K562 (cell line): ENCODE measurements at regions not wholly inside any gene's neighbourhood (a gene's known extent, or its start where the extent isn't known, plus 50 kb on each side); places are given as distances from the start of the nearest gene placed in this dataset.

Experiments used
- BCOR ChIP-seq: fragments of 450-650 bp; IDR thresholded peaks from 2 replicates; pipeline ENCODE4 v1.6.1; 2016
- BRD9 ChIP-seq: fragments of 450-650 bp; IDR thresholded peaks from 2 replicates; pipeline ENCODE4 v1.6.1; 2018; ENCODE audit warnings: low read depth; ENCODE audit not compliant: partially characterized antibody
- CBFA2T2 ChIP-seq: fragments of 450-650 bp; conservative IDR thresholded peaks from 2 replicates; pipeline ENCODE4 v1.6.1; 2017; ENCODE audit warnings: mild to moderate bottlenecking
- CEBPB ChIP-seq: fragments of 450-650 bp; IDR thresholded peaks from 2 replicates; pipeline ENCODE4 v1.6.1; 2016; ENCODE audit warnings: missing genetic modification characterization, missing compliant biosample characterization
- EP400 ChIP-seq: fragments of 450-650 bp; IDR thresholded peaks from 2 replicates; pipeline ENCODE4 v1.6.1; 2017; ENCODE audit warnings: antibody characterized with exemption, mild to moderate bottlenecking, moderate library complexity
- ESRRB ChIP-seq: fragments of 250-450 bp; sonication (Bioruptor Pico); IDR thresholded peaks from 2 replicates; pipeline ENCODE4 v1.5.0; 2020; ENCODE audit warnings: mild to moderate bottlenecking, moderate library complexity, borderline replicate concordance
- FOXM1 ChIP-seq, 2 experiments: fragments of 450-650 bp in 1 of 2; sonication (generic) in 1 of 2; formaldehyde crosslinking in 1 of 2; IDR thresholded peaks; 2 replicates each; pipeline versions ENCODE4 v1.6.1 to v1.9.0; 2017 to 2022; ENCODE audit warnings: low read depth in 2 of 2, mild to moderate bottlenecking in 2 of 2, missing genetic modification reagents in 1 of 2, moderate library complexity in 1 of 2
- GATA2 ChIP-seq: sonication (generic); formaldehyde crosslinking; IDR thresholded peaks from 2 replicates; pipeline ENCODE4 v1.4.0; 2020; ENCODE audit warnings: mild to moderate bottlenecking, missing genetic modification reagents
- GATAD2B ChIP-seq: fragments of 450-650 bp; IDR thresholded peaks from 2 replicates; pipeline ENCODE4 v1.6.1; 2017; ENCODE audit warnings: mild to moderate bottlenecking, borderline replicate concordance
- HNRNPH1 ChIP-seq: fragments of 200-400 bp; formaldehyde crosslinking; optimal IDR thresholded peaks from 2 replicates; pipeline ENCODE3; 2017; ENCODE audit warnings: low read depth, mild to moderate bottlenecking, low read length, moderate library complexity
- HNRNPLL ChIP-seq: fragments of 200-400 bp; formaldehyde crosslinking; IDR thresholded peaks from 2 replicates; pipeline ENCODE4 v1.6.1; 2017; ENCODE audit warnings: low read length, low read depth, mild to moderate bottlenecking; ENCODE audit not compliant: poor library complexity, severe bottlenecking
- RBBP5 ChIP-seq: fragments of 200-600 bp; sonication (generic); IDR thresholded peaks from 2 replicates; pipeline ENCODE4 v1.6.1; 2012; ENCODE audit warnings: borderline replicate concordance, mild to moderate bottlenecking, low read length, control low read depth, inconsistent platforms; ENCODE audit not compliant: insufficient read depth, poor library complexity, severe bottlenecking
- SAFB ChIP-seq: fragments of 200-400 bp; formaldehyde crosslinking; IDR thresholded peaks from 2 replicates; pipeline ENCODE4 v1.6.1; 2017; ENCODE audit warnings: low read depth, low read length, borderline replicate concordance
- SIN3A ChIP-seq, 2 experiments: fragments of 150-350 bp in 1 of 2; IDR thresholded peaks; 2 replicates each; pipeline ENCODE4 v1.6.1; 2011 to 2016; ENCODE audit warnings: borderline replicate concordance in 2 of 2, low read depth in 2 of 2, low read length in 2 of 2, mild to moderate bottlenecking in 2 of 2, moderate library complexity in 2 of 2; ENCODE audit not compliant: control insufficient read depth in 1 of 2
- SP1 ChIP-seq: sonication (generic); formaldehyde crosslinking; IDR thresholded peaks from 2 replicates; pipeline ENCODE4 v1.8.1; 2022; ENCODE audit warnings: mild to moderate bottlenecking, missing genetic modification reagents
- TBP ChIP-seq: optimal IDR thresholded peaks from 2 replicates; pipeline ENCODE3; 2011; ENCODE audit warnings: low read depth, low read length, improper control_type of control experiment
- WHSC1 ChIP-seq: IDR thresholded peaks from one replicate; pipeline ENCODE4 v1.6.1; 2012; ENCODE audit warnings: low read length, control low read depth, inconsistent platforms
- YY1 ChIP-seq, 3 experiments: IDR thresholded peaks; 2 replicates each; pipeline ENCODE4 v1.6.1; 2011; ENCODE audit warnings: low read length in 2 of 3, mild to moderate bottlenecking in 2 of 3, moderate library complexity in 2 of 3, borderline replicate concordance in 1 of 3, control low read depth in 1 of 3, low read depth in 1 of 3; ENCODE audit not compliant: insufficient read depth in 3 of 3, insufficient replicate concordance in 2 of 3, control insufficient read depth in 1 of 3, insufficient read length in 1 of 3; ENCODE audit errors: extremely low read depth in 1 of 3
- ZBTB7A ChIP-seq: IDR thresholded peaks from 2 replicates; pipeline ENCODE4 v1.6.1; 2011; ENCODE audit warnings: low read depth, mild to moderate bottlenecking, low read length, moderate library complexity, borderline replicate concordance; ENCODE audit not compliant: control insufficient read depth
- ZNF764 ChIP-seq: fragments of 250-450 bp; sonication (Bioruptor Pico); IDR thresholded peaks from 2 replicates; pipeline ENCODE4 v1.4.0; 2020; ENCODE audit warnings: low read depth, mild to moderate bottlenecking, moderate library complexity
- TF ChIP-seq, protein P1 (sequence below): fragments of 450-650 bp; IDR thresholded peaks from 2 replicates; pipeline ENCODE4 v1.6.1; 2016; ENCODE audit warnings: missing biosample characterization, missing genetic modification characterization
- TF ChIP-seq, protein P2 (sequence below), 2 experiments: IDR thresholded peaks; 2 replicates each; pipeline ENCODE4 v1.6.1; 2011; ENCODE audit warnings: borderline replicate concordance in 1 of 2, control low read depth in 1 of 2, low read depth in 1 of 2, low read length in 1 of 2, mild to moderate bottlenecking in 1 of 2, mixed read lengths in 1 of 2, moderate library complexity in 1 of 2; ENCODE audit not compliant: insufficient read depth in 1 of 2, insufficient read length in 1 of 2, poor library complexity in 1 of 2, severe bottlenecking in 1 of 2; ENCODE audit errors: extremely low read depth in 1 of 2

DNA sequence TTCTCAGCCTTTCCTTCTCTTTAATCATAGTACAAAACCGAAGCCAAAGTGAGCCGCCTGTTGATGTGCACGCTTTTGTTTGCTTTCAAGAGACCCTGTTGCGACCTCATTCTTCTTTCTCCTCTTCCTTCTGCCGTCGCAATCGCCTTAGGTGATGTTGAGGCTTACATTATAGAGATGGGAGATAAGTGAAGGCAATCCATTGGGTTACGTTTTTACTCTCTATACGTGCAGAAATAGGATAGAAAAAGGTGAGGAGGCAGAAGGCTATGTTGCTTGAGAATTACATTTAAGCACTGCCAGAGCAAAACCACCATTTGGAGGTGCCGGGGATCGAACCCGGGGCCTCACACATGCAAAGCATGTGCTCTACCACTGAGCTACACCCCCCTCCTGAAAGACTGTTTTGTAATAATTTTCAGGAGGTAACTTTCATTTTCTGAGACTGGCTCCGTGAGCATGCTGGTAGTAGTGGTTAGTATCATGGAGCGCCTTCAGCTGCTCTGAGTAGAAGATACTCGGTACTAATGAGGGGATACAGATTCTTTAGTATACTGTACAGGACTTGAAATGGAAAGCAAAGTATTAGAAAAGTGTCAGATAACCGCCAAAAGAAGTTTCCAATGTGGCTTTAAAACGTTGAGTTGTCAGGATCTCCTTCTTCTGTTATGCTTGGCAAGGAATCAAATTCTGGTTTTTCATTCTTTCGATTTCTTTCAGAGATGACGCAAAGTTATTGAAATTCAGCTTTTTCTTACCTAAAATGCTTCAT lies 165.6 kb downstream of the TRIM27 start (continued):
- peak in 1 of 3 experiments; percentile 64 for TF ChIP-seq YY1 (IDR thresholded peaks at IDR 0.05; ENCODE audit: borderline replicate concordance in 1 of 3, control insufficient read depth in 1 of 3, extremely low read depth in 1 of 3, insufficient read depth in 3 of 3, insufficient read length in 1 of 3, insufficient replicate concordance in 2 of 3, low read depth in 1 of 3, low read length in 2 of 3)
- TF ChIP-seq CBFA2T2 = no peak
- TF ChIP-seq ZBTB7A = peak; percentile 44
- TF ChIP-seq GATA2 (CRISPR knock-in tag) = peak; percentile 85
- TF ChIP-seq, protein P1, sequence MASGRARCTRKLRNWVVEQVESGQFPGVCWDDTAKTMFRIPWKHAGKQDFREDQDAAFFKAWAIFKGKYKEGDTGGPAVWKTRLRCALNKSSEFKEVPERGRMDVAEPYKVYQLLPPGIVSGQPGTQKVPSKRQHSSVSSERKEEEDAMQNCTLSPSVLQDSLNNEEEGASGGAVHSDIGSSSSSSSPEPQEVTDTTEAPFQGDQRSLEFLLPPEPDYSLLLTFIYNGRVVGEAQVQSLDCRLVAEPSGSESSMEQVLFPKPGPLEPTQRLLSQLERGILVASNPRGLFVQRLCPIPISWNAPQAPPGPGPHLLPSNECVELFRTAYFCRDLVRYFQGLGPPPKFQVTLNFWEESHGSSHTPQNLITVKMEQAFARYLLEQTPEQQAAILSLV (tag) = peak; percentile 34; the same call in 1 of the 2 replicates
- no peak for TF ChIP-seq WHSC1
- TF ChIP-seq GATAD2B = peak; percentile 41; the same call in 1 of the 2 replicates
- no peak for TF ChIP-seq ESRRB (CRISPR knock-in tag)
- TF ChIP-seq HNRNPLL = peak; percentile 59
- TF ChIP-seq, protein P2, sequence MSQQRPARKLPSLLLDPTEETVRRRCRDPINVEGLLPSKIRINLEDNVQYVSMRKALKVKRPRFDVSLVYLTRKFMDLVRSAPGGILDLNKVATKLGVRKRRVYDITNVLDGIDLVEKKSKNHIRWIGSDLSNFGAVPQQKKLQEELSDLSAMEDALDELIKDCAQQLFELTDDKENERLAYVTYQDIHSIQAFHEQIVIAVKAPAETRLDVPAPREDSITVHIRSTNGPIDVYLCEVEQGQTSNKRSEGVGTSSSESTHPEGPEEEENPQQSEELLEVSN (IDR thresholded peaks at IDR 0.05; ENCODE audit: borderline replicate concordance in 1 of 2, extremely low read depth in 1 of 2, insufficient read depth in 1 of 2, insufficient read length in 1 of 2, low read depth in 1 of 2, low read length in 1 of 2, poor library complexity in 1 of 2, severe bottlenecking in 1 of 2) = peak in 1 of 2 experiments; percentile 47
- peak; percentile 87 for TF ChIP-seq ZNF764 (CRISPR knock-in tag)
- peak; percentile 13; the same call in 1 of the 2 replicates for TF ChIP-seq FOXM1 (IDR thresholded peaks at IDR 0.05; ENCODE audit: low read depth)
- no peak; the same call in 1 of the 2 replicates for TF ChIP-seq FOXM1 (CRISPR knock-in tag; IDR thresholded peaks at IDR 0.05; ENCODE audit: low read depth)
- TF ChIP-seq SIN3A (IDR thresholded peaks at IDR 0.05; ENCODE audit: borderline replicate concordance in 2 of 2, control insufficient read depth in 1 of 2, low read depth in 2 of 2, low read length in 2 of 2) = peak in 1 of 2 experiments; percentile 80; a peak in 2 of 4 replicates
- peak; percentile 99 for TF ChIP-seq TBP
- TF ChIP-seq SP1 (CRISPR knock-in tag) = peak; percentile 65
- TF ChIP-seq CEBPB (tag) = peak; percentile 95
- TF ChIP-seq SAFB = no peak
- peak; percentile 64 for TF ChIP-seq HNRNPH1
- TF ChIP-seq BCOR = peak; percentile 72
- TF ChIP-seq RBBP5 = peak; percentile 30
- TF ChIP-seq EP400 = peak; percentile 76
- peak; percentile 69 for TF ChIP-seq BRD9
